Left renal pelvis (tissue), 4 donors: ENCODE measurements at regions not wholly inside any gene's neighbourhood (a gene's known extent, or its start where the extent isn't known, plus 50 kb on each side); places are given as distances from the start of the nearest gene placed in this dataset.
"Not testable (repeated sequence)": the region's sequence is repeated elsewhere in the genome, so short reads cannot be mapped to it uniquely, and the experiment has no call there.

ENCODE experiments used
- DNase-seq, 4 donors: peaks; one replicate each; pipeline ENCODE4 v3.0.0-alpha.2; 2013; ENCODE audit warnings: low read depth in 4 of 4, low spot score in 3 of 4

DNA sequence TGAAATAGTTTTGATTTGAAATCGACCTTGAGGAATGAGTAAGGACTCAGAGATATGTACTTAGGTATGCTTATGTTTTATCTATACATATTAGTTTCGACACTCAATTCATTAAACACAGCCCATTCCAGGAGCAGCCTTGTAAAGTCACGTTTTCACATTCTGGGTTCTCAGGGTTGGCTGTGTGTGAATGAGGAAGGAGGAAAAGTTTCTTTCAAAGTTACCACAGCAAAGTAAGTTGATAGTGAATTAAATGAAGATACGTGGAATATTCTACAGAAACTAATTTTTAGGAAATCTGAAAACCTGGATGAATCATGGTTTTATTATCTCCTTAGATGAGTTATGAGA, 133.5 kb downstream of the C3orf38 start:
- DNase-seq, result no peak

DNA sequence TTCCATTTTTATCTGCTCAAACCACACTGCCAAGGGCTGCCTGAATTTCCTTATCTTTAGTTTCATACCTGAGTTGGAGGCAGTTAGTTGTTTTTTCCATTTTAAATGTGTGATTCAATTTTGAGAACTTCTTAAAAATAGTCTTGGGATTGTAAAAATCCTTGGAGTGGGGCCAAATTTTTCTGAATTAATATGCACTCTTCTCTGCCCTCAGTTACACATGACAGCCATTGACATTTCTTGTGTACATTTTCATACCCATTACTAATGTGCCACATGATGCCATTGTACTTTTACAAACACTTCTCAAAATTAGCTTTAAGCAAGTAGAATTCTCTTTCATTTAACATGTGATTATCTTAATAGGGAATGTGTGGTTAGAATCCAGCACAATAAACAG, 141.7 kb downstream of the C3orf38 start:
- no peak for DNase-seq

DNA sequence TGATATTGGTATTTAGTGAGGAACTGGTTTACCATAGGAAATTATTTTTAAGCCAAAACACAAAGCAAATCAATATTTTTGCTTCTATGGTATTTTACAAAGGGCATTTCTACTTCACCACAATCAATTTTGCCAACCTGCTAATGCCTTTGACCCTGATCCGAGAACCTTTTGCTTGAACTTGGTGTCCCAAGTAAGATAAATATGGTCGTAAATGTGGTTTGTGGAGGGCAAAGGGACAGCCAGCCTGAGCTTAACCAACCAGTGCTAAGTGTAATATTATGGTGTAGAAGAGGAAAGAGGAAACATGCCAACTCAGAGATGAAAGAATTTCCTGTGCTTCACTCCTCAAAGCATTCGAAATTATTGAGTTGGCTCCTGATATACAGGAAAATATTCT, 148.4 kb downstream of the C3orf38 start:
- no peak for DNase-seq

DNA sequence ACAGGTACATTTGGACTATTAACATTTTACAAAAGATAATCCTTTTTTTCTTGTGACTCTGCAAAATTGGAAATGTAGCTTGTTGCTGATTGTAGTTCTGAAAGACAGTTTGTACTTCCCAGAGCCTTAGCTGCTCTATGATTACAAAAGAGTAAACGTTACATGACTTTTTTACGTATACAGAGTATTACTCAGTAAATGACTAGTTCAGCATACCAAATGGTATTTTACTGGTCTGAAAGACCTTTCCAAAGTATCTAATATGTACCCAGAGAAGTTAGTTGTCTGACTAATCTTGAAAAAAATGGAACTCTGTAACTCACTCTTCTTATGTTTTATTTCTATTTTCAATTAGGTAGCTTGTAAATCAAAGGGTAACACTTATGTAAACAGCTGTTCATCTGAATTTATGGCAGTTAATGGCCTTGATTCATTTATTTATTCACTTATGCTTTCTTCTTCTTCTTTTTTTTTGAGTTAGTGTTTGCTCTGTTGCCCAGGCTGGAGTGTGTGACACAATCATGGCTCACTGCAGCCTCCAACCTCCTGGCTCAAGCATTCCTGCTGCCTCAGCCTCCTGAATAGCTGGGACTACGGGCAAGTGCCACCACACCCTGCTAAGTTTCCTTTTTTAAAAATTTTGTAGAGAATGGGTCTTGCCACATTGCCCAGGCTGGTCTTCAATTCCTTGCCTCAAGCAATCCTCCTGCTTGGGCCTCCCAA, 151.7 kb downstream of the C3orf38 start:
- no peak for DNase-seq

DNA sequence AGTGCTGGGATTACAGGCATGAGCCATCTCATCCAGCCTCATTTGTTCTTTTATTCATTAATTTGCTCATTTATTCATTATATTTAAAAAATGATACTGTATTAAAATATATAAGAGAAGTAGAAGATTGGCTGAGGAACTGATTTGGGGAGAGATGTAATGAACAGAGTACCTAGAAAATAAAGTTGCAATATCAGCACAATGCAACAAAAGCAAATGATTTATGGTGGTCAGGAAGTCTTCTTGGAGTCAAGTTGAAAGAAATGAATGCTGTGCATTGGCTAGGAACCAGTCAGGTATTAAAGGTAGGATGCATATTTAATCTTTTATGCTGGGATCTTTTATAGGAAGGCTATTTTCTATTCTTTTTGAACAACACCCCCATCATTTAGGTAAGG, 152.2 kb downstream of the C3orf38 start:
- DNase-seq, result no peak

DNA sequence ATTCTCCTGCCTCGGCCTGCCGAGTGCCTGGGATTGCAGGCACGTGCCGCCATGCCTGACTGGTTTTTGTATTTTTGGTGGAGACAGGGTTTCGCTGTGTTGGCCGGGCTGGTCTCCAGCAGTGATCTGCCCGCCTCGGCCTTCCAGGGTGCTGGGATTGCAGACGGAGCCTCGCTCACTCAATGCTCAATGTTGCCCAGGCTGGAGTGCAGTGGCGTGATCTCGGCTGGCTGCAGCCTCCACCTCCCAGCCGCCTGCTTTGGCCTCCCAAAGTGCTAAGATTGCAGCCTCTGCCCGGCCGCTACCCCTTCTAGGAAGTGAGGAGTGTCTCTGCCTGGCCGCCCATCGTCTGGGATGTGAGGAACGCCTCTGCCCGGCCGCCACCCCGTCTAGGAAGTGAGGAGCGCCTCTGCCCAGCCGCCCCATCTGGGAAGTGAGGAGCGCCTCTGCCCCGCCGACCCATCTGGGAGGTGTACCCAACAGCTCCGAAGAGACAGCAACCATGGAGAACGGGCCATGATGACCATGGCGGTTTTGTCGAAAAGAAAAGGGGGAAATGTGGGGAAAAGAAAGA, 153.7 kb downstream of the C3orf38 start:
- not testable (repeated sequence) for DNase-seq

DNA sequence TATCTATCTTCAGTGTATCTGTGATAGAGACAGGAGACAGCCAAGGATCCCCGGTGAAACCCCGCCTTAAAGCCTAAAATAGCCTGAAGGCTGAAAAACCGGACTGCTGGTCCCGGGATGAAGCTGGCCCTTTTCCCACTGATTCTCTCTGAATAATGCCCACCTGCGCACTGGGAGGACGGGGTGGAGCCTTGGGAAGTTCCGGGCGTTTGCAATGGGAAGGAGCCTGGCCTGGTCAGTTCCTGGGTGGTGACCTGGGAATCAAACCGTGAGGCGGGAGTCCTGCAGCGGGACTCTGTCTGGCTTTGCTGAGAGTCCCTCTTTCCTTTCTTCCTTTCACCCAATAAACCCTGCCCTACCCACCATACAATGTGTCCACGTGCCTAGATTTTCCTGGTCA, 157.9 kb downstream of the C3orf38 start:
- DNase-seq, result no peak

DNA sequence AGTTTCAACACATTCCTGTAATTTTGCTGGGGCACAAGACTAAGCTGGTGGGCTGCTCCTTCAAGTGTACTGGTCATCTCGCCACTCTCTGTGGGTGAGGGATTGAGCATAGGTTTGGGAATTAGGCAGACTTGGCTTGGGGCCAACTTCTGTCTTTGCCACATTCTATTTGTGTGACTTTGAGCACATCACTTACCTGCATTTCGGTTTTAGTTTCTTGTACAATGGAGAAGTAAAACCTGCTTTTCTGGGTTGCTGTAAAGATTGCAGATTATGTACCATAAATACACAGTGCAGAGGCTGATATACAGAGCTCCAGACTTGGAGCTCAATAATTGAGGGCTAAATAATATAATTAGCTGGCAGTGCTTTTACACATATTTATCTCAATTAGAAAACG, 162.1 kb downstream of the C3orf38 start:
- no peak for DNase-seq

DNA sequence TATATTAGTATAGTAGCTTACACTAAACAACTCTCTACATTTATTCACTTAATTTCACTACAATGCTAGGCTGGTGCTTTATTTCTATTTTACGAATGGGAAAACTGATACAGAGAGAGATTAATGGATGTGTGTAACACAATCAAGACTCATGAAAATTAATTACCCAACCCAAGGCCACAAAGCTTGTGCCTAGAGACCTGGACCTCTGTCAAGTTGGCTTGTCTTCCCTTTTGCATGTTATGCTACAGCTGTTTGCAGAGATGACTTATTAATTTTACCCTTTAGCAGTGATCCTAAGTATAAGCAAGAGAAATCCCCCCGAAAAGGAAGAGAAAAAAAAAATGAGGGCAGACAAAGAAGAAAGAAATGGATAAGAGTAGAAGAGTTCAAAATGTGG, 162.5 kb downstream of the C3orf38 start:
- peak in 2 of 4 donors; percentile 10 to 30 for DNase-seq

DNA sequence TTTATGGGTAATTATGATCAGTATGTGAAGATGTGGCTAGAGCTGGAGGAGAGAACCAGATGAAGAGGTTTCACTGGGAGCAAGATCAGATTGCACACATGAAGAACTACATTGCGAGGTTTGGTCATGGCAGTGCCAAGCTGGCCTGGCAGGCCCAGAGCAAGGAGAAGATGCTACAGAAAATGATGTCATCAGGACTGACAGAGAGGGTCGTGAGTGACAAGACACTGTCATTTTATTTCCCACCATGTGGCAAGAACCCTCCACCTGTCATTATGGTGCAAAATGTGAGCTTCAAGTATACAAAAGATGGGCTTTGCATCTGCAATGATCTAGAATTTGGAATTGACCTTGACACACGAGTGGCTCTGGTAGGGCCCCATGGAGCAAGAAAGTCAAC, 168.3 kb downstream of the C3orf38 start:
- no peak for DNase-seq

DNA sequence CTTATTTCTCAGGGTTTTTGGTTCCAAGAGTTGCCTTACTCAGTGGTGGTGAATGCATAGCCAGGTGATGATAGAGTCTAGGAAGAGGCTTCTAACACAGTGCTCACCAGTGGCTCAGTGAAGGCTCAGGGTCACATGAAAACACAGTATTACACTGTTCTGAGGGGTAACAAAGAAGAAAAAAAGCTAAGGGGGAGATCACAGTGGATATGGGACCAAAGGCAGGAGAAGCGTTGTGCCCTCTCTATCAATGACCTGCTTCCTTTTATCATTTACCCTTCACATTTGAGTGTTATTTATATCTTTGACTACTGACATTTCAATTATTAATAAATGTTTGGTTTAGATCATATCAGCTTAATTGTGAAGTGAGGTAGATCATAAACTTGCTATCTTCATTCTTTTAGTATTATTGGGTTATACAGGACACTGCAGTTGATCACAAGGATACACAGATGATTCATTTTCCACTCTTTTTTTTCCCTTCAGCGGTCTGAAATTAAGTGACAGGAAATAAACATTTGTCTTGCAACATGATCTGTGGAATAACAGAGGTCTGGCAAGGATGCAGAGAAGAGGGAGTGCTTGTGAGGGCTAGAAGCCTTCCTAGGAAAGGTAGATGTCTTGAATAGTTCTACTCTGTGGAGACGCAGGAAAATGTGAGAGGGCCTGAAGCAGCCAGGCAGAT, 171.7 kb downstream of the C3orf38 start:
- no peak for DNase-seq

DNA sequence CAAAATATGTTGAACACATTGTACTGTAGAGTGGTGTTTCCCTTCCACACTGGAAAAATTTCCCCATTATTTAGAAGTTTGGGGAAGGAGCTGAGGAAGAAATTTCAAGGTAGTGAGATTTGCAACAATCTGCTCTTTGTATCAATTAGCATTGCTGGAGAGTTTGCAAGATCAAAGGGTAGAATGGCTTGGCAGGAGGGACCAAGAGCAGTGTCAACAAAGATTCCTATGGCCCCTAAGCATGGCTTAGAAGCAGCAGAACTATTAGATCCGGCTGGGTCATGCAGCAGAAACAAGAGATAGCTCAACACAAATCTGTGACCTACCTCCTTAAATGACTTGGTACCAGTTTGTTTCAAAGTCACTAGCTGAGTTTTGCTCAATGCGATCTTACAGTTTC, 175.0 kb downstream of the C3orf38 start:
- DNase-seq, result no peak

DNA sequence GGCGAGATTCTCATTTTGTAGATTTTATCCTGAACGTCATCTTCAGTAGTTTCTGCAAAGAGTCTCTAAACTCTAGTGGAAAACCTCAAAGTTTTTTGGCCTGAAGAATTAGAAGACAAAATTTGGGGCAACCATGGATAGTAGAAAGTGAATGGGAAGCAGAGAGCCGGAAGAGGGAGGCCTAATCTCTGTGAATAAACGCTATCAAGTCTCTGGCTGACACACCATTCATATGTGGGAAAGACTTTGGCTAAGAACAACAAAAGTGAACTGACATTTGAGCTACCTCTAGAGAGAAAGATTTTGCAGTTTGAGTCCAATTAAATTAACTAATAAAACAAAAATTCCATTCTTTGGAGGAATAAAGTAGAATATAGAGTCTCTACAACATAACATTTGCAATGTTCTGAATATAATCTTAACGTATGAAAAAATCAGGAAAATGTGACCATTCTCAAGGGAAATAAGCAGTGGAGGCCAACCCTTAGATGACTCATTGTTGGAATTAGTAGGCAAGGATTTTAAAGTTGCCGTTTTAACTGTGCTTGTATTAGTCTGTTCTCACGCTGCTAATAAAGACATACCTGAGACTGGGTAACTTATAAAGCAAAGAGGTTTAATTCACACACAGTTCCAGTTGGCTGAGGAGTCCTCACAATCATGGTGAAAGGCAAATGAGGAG, 184.6 kb downstream of the C3orf38 start:
- DNase-seq, result no peak

DNA sequence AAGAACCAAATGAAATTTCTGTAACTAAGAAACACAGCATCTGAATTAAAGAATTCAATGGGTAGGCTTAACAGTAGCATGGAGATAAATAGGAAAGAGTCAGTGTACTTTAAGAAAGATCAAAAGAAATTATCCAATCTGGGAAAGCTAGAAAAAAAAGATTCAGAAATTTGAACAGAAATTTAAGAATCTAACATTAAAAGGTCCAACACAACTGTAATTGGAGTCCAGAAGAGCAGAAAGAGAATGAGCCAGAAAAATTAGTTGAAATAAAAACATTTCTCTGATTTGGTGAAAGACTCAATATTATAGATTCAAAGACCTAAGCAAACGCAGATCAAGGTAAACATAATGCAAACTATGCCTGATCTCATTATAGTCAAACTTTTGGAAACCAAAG, 187.1 kb downstream of the C3orf38 start:
- DNase-seq, result no peak

DNA sequence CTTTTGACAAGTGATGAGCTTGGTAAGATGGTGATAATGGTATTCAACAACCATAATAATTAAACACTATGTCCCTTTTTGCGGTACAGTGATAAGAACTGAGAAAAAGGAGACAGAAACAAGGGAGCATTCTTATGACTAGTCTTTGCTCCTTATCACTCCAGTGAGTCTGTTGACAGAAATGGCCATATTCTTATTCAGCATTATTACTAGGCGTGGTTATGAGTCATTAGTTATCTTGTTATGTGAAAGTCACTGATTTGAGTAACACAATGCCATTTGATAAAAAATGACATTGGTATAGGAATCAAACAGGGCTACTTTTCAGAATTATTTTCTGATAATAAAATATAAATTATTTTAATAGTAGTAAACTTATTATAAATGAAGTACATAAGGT, 193.5 kb downstream of the C3orf38 start:
- no peak for DNase-seq

DNA sequence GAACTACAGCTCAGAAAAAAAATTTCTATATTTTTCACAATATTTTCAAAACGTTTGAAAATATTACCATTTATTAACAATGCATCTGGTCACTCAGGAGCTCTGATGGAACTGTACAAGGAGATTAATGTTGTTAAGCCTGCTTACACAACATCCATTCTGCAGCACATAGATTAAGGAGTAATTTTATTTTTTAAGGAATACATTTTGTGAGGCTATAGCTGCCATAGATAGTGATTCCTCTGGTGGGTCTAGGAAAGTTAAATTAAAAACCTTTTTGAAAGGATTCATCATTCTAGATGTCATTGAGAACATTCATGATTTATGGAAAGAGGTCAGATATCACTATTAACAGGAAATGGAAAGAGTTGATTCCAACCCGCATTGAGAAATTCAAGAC, 196.9 kb downstream of the C3orf38 start:
- no peak for DNase-seq

DNA sequence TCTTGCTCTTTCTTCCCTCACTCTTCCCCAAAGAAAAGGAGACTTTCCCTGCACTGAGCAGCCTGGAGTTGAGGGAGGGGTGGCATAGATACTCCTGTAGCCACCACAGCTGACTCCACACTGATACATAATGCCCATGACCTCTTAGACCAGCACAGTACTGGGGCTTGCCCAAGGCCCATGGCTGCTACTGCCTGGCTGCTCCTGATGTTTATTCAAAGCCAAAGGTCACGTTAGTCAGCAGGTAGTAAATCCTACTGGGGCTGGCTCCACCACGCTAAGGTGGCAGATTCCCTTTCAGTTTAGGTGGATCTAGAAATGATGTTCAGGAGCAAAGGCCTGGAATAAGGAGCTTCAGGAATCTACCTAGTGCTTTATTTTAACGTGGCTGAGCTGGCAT, 212.7 kb downstream of the C3orf38 start:
- DNase-seq, result no peak

DNA sequence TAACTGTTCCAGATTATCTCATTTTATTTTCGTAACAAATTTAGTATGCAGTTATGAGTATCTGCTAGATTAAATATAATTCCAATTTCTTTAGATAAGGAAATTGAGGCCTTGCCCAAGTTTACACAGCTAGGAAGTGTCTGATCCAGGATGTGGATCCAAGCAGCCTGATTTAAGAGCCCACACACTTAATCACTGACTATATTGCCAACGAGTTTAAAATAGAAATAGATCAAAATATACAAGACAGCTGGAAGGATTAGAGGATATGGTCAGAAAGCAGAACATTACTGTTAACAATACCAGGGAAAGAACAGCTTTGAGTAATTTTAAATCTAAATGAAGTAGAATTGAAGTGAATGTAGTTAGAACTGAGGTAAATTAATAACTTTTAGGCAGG, 215.2 kb downstream of the C3orf38 start:
- DNase-seq, result no peak

DNA sequence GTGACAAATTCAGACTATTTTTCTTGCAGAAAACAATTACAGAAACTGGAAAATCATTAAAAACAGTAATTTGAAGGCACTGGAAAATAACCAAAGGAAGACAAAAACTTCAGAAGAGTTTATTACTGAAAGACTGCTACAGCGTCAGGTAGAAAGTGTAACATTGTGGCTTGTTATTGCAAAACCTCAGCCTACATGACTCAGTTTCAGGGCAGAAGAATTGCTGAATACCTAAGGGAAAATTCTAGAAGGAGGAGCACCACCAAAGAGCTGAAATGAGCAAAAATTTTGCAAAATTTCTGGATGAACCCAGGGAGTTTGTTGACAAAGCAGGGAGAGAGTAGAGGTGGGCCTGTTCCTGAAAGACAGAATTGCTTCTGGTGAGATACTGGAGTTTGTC, 219.6 kb downstream of the C3orf38 start:
- no peak for DNase-seq

DNA sequence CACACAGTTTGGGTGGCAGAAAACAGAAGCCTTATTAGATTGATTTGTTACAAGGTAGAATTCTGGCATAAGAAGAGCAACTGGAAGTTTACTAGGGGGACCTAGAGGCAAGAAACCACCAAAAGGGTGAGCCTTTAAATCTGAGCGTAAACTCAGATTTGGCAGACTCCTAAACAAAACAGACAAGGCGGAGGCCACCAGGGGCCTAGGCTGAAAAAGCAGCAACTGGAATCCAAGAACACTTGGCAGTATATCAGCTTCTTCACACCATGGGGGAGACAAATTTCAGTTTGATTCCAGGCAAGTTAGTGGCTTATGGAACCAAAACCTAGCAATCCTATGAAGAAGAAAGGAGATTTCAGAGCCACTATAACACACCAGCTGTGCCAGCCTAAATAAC, 220.0 kb downstream of the C3orf38 start:
- no peak for DNase-seq

DNA sequence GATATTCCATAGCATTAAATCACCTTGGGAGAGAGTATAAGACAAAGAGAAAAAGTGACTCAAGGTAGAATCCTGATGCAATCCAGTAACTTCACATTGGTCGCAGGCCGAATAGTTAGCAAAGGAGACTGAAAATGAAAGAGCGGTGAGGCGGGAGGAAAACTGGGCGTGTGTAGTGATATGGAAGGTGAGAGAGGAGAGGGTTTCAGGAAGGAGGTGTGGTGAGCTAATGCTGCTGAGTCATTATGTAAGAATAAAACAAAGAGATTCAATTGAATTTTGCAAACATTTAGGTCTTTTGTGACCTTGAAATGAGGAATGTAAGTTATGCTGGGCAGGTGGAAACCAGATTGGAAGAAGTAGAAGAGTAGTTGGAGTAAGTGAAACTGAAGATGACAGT, 235.3 kb downstream of the C3orf38 start:
- DNase-seq, result no peak

DNA sequence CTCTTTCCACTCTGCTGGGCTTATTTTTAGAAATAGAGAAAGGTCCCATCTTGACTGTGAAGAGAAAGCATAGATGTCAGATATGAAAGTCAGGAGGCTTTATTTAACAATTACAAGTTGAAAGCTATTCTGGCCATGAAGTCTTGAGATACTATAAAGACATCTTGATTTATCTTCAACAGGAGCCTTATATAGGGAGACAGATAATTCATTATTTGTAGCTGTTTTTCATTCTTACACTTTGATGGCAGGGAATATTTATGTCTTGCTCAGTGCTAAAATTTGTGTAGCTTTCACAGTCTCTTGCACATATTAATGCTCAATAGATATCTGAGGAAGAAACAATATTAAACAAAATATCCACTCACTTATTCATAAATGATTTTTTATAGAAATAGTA, 248.8 kb downstream of the C3orf38 start:
- no peak for DNase-seq
